OCI-LY1 (cell line): ENCODE measurements at regions not wholly inside any gene's neighbourhood (a gene's known extent, or its start where the extent isn't known, plus 50 kb on each side); places are given as distances from the start of the nearest gene placed in this dataset.

ENCODE experiments used
- H2AFZ ChIP-seq: fragments of 200-600 bp; sonication (generic), shearing (Covaris generic); 2 replicates; pipeline ENCODE4 v1.6.0; 2014; ENCODE audit warnings: antibody characterized with exemption, mild to moderate bottlenecking, low read length
- H3F3A ChIP-seq: fragments of 200-600 bp; sonication (generic), shearing (Covaris generic); 2 replicates; pipeline ENCODE4 v1.6.0; 2014; ENCODE audit warnings: mild to moderate bottlenecking, antibody characterized with exemption, low read length, moderate library complexity; ENCODE audit not compliant: insufficient read depth
- H3K27ac ChIP-seq: fragments of 200-600 bp; sonication (generic); 2 replicates; pipeline ENCODE4 v1.5.1; 2014; ENCODE audit warnings: low read length, mixed run types, mild to moderate bottlenecking, low read depth; ENCODE audit not compliant: poor library complexity, severe bottlenecking
- H3K27me3 ChIP-seq: fragments of 200-600 bp; sonication (generic); 2 replicates; pipeline ENCODE4 v1.6.0; 2014; ENCODE audit warnings: antibody characterized with exemption, mild to moderate bottlenecking, low read length, moderate library complexity; ENCODE audit not compliant: insufficient read depth
- H3K36me3 ChIP-seq: fragments of 200-600 bp; sonication (generic); 2 replicates; pipeline ENCODE4 v1.6.1; 2014; ENCODE audit warnings: mild to moderate bottlenecking, antibody characterized with exemption, low read length, moderate library complexity, mixed read lengths; ENCODE audit not compliant: insufficient read depth
- H3K4me1 ChIP-seq: fragments of 200-600 bp; sonication (generic); 2 replicates; pipeline ENCODE4 v1.5.1; 2014; ENCODE audit warnings: mild to moderate bottlenecking, low read length, moderate library complexity; ENCODE audit not compliant: insufficient read depth, severe bottlenecking
- H3K4me2 ChIP-seq: fragments of 200-600 bp; sonication (generic), shearing (Covaris generic); 2 replicates; pipeline ENCODE4 v1.6.1; 2014; ENCODE audit warnings: low read length
- H3K4me3 ChIP-seq: fragments of 200-600 bp; sonication (generic); 2 replicates; pipeline ENCODE4 v1.5.1; 2014; ENCODE audit warnings: low read length, low read depth, mild to moderate bottlenecking, mixed read lengths; ENCODE audit not compliant: poor library complexity, severe bottlenecking
- H3K79me2 ChIP-seq: fragments of 200-600 bp; shearing (Covaris generic); 2 replicates; pipeline ENCODE4 v1.6.1; 2016; ENCODE audit warnings: mixed run types, low read length, mixed read lengths; ENCODE audit not compliant: insufficient read depth
- H3K9ac ChIP-seq: fragments of 200-600 bp; sonication (generic), shearing (Covaris generic); 2 replicates; pipeline ENCODE4 v1.6.1; 2014; ENCODE audit warnings: mild to moderate bottlenecking, low read length, mixed read lengths
- H3K9me2 ChIP-seq: fragments of 200-600 bp; sonication (generic), shearing (Covaris generic); 2 replicates; pipeline ENCODE4 v1.6.1; 2014; ENCODE audit warnings: low read depth, mild to moderate bottlenecking, low read length, mixed read lengths
- H3K9me3 ChIP-seq: fragments of 200-600 bp; shearing (Covaris generic); 2 replicates; pipeline ENCODE4 v1.6.1; 2014; ENCODE audit warnings: low read length, mixed read lengths
- H4K20me1 ChIP-seq: fragments of 200-600 bp; sonication (generic), shearing (Covaris generic); 2 replicates; pipeline ENCODE4 v1.6.0; 2016; ENCODE audit warnings: mild to moderate bottlenecking, low read length; ENCODE audit not compliant: insufficient read depth
- EZH2 ChIP-seq: fragments of 200-600 bp; sonication (generic), shearing (Covaris generic); IDR thresholded peaks from 2 replicates; pipeline ENCODE4 v1.8.0; 2017; ENCODE audit warnings: borderline replicate concordance, mixed run types, mild to moderate bottlenecking, antibody characterized with exemption, low read length, moderate library complexity, mixed read lengths
- TF ChIP-seq, protein P1 (sequence below): fragments of 200-600 bp; sonication (generic), shearing (Covaris generic); IDR thresholded peaks from 2 replicates; pipeline ENCODE4 v1.5.1; 2017; ENCODE audit warnings: mild to moderate bottlenecking, antibody characterized with exemption, low read length, moderate library complexity, mixed read lengths

DNA sequence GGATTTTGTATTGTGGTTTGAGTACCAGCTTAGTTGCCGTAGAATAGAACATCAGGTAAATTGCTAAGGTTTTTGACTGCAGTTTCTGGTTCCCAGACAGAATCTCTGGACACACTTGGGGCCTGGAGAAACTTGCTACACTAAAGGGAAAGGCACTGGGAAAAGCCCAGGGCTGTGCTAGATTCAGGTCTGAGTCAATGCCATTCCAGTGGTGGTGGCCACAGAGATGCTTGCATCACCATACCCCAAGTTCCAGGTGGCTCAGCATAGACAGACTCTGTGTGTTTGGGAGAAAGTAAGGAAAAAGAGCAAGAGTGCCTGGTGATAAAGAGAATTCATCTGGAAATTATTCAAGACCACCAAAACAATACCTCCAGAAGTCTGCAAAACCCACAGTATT, 120.6 kb downstream of the HMHB1 start:
- H2AFZ ChIP-seq, result no peak overlapping the region
- no peaks in the 10 kb centered on the region for H3F3A ChIP-seq

DNA sequence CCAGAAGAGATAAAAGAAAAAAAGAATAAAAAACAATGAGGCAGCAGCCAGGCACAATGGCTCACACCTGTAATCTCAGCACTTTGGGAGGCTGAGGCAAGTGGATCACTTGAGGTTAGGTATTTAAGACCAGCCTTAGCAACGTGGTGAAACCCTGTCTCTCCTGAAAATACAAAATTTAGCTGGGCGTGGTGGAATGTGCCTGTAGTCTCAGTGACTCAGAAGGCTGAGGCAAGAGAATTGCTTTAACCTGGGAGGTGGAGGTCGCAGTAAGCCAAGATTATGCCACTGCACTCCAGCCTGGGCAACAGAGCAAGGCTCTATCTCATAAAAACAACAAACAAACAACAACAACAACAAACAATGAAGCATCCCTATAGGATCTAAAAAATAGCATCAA, 121.5 kb downstream of the HMHB1 start:
- Histone ChIP-seq H3K4me3 (no peak overlapping the region), H3K9me2 (no peaks in the 10 kb centered on the region), H3K9me3 (no peaks in the 10 kb centered on the region), H3K79me2 (no peaks in the 10 kb centered on the region), H3F3A (no peaks in the 10 kb centered on the region), H3K27me3 (no peaks in the 10 kb centered on the region), H3K4me1 (no peaks in the 10 kb centered on the region), H2AFZ (no peak overlapping the region), H3K27ac (no peak overlapping the region), H4K20me1 (no peaks in the 10 kb centered on the region), H3K4me2 (no peak overlapping the region), H3K9ac (no peak overlapping the region), H3K36me3 (no peaks in the 10 kb centered on the region)
- TF ChIP-seq, protein P1, sequence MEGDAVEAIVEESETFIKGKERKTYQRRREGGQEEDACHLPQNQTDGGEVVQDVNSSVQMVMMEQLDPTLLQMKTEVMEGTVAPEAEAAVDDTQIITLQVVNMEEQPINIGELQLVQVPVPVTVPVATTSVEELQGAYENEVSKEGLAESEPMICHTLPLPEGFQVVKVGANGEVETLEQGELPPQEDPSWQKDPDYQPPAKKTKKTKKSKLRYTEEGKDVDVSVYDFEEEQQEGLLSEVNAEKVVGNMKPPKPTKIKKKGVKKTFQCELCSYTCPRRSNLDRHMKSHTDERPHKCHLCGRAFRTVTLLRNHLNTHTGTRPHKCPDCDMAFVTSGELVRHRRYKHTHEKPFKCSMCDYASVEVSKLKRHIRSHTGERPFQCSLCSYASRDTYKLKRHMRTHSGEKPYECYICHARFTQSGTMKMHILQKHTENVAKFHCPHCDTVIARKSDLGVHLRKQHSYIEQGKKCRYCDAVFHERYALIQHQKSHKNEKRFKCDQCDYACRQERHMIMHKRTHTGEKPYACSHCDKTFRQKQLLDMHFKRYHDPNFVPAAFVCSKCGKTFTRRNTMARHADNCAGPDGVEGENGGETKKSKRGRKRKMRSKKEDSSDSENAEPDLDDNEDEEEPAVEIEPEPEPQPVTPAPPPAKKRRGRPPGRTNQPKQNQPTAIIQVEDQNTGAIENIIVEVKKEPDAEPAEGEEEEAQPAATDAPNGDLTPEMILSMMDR, result no peak

More for the DNA sequence above, 120.6 kb downstream of the HMHB1 start:
- H3K9ac ChIP-seq, result no peak overlapping the region
- no peaks in the 10 kb centered on the region for H3K36me3 ChIP-seq
- H3K4me3 ChIP-seq, result no peak overlapping the region
- no peaks in the 10 kb centered on the region for H3K4me1 ChIP-seq
- H3K9me3 ChIP-seq, result no peaks in the 10 kb centered on the region
- no peaks in the 10 kb centered on the region for H4K20me1 ChIP-seq
- no peak overlapping the region for H3K4me2 ChIP-seq
- H3K79me2 ChIP-seq, result no peaks in the 10 kb centered on the region
- H3K27ac ChIP-seq, result no peak overlapping the region
- no peaks in the 10 kb centered on the region for H3K27me3 ChIP-seq
- H3K9me2 ChIP-seq, result no peaks in the 10 kb centered on the region
- no peak for TF ChIP-seq EZH2
- TF ChIP-seq, protein P1, result no peak

DNA sequence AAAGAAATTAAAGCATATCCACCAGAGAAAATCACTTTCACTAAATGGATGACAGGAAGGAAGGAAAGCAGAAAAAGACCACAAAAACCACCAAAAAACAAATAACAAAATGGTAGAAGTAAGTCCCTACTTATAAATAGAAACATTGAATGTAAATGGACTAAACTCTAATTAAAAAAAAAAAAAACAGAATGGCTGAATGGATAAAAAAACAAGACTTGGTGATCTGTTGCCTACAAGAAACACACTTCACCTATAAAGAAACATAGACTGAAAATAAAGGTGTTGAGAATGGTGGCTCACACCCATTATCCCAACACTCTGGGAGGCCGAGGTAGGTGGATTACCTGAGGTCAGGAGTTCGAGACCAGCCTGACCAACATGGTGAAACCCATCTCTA, 122.9 kb downstream of the HMHB1 start:
- Histone ChIP-seq H3K9me2 (no peaks in the 10 kb centered on the region), H3F3A (no peaks in the 10 kb centered on the region), H3K9ac (no peak overlapping the region), H3K4me2 (no peak overlapping the region), H4K20me1 (no peaks in the 10 kb centered on the region), H2AFZ (no peak overlapping the region), H3K27me3 (no peaks in the 10 kb centered on the region), H3K4me3 (no peak overlapping the region), H3K9me3 (no peaks in the 10 kb centered on the region), H3K79me2 (no peaks in the 10 kb centered on the region), H3K36me3 (no peaks in the 10 kb centered on the region), H3K27ac (no peak overlapping the region), H3K4me1 (no peaks in the 10 kb centered on the region)
- TF ChIP-seq EZH2, result no peak
- TF ChIP-seq, protein P1, result no peak
